H4 (cell line): ENCODE measurements at regions not wholly inside any gene's neighbourhood (a gene's known extent, or its start where the extent isn't known, plus 50 kb on each side); places are given as distances from the start of the nearest gene placed in this dataset.

ENCODE experiments used
- DNase-seq: peaks from one replicate; pipeline ENCODE4 v3.0.0-alpha.2; 2015; ENCODE audit warnings: low spot score

DNA sequence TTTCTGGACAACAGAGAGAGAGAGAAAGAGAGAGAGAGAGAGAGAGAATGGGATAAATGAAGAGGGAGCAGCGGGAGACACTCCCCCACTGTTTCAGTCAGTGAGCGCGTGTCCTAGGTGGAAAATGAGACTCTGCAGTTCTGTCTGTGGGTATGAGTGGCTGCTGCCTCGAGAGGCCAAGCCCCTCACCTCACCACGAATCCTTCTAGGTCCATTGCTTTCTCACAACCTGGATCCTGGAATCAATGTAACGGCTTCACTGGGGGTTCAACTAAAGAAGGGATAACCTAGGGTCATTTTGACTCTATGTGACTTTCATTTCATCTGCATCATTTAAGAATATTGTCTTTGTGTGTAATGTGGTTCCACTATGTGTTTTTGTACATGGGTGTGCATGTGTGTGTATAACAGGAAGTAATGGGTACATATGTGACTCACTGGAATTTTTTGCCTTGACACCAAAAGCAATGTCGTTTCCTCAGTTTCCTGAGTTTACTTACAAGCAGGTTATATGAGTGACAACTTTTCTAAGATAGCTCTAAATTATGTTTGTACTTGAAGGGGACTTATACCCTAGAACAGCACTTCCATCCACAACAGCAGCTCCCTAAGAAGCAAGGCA is 221.4 kb upstream of the TRIB2 start:
- no peak for DNase-seq

DNA sequence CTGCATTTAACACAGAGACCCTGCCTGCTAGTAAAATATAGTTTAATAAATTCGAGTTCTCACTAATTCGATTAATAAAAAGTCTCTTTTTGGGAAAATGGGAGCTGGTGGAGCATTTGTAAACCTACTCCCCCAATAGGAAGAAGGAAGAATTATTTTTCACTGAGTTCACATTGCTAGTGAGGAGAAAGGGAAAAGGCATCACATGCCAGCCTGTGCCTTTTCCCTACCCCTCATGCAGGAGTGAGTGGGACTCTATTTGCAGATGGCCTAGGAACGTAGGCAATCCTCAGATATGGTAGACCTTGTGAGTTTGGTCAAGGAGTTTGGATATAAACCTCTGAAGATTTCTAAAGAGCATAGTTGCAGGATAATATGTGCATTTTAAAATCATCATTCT is 218.4 kb upstream of the TRIB2 start:
- no peak for DNase-seq

DNA sequence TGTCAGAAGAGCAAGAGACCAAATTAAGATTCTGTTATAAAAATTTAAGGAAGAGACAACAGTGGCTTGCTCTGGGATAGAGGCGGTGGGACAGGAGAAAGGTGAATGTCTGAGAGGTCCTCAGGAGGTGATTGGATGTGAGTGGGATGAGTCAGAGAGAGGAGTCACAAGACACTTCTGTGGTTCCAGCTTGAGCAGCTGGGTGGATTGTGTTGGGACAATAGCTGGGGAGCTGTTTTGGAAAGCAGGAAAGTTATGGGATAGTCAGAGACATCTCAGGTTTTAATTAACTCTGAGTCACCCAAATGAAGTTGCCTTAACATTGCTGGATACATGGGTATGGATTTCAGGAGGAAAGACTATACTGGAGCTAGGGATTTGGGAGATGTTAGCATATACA is 218.0 kb upstream of the TRIB2 start:
- DNase-seq: peak; percentile 37

DNA sequence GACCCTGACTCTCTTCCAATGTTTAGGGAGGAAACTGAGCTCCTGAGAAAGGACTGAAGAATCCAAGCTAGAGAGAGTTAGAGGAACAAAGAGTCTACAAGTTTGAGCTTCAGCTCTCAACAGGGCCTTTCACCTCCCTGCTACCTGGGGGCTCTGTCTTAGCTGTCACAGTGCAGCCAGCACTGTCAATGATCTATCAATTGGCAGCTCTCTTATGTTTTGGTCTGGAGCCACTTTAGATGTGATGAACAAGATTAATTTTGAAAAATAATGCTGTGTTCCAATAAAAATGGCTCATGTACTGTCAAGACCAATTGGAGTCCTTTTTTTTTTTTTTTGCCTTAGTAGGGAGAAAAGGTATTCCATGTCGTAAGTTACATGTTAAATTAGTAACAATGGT is 215.8 kb upstream of the TRIB2 start:
- no peak for DNase-seq

DNA sequence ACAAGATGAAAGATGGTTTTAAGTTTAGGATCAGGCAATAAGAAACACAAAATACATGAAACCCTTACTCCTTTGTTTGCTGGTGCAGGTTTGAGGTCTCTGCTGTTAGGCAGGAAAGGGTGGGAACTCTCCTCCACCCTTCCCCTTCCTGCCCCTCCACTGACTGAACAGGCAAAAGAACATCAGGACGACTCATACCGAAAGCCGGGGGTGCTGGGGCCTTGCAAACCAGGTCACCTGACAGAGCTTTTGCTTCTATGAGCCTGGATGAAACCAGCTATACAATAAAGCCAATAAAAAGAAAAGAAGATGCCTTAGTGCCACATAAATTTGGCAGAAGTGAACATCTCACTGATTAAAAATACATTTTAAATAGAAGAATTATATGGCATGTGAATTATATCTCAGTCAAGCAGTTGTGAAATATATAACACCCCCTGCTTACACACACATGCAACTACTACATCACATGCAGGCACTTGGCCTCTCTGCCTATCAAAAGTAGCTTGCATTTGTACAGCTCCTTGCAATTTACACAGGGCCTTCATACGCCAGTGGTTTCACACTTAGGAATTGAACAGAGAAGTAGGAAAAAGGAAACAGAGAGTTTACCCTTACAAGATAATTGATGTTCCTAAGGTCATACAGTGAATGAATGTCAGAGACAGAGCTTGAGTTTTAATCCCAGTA is 215.1 kb upstream of the TRIB2 start:
- no peak for DNase-seq

DNA sequence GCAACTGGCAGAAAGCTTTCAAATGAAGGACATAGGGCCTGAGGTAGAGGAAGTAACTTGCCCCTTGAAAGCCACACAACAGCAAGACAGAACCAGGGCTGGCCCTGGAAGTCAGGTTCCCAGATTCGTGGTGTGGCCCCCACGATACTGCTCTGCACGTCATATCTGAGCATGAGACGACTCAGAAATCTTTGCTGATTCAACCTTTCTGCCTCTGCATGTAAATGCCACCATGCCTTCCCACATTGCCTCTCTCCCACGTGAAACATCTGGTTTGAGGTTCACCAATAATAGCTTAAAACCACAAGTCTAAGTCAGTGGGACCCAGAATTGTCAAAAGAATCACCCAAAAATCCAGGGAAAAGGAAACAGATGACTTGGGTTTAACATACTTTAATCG is 214.0 kb upstream of the TRIB2 start:
- DNase-seq: no peak

DNA sequence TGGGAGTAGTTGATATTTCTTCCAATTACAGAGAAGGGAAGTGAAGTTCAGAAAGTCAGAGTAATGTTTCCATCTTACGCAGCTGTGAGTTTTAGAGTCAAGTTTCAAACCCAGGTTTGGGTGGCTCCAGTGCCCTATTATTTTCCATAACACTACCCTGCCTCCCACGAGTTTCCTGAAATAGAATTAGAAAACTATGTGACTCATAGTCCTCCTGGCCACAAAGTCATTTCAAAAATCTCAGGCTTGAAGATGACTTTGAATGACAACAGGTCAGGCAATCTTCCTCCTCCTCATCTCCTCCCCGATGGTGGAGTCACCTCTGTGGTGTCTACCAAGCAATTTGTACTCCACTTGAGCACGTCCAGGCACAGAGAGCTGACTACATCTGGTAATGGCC is 212.3 kb upstream of the TRIB2 start:
- DNase-seq: peak; percentile 19

DNA sequence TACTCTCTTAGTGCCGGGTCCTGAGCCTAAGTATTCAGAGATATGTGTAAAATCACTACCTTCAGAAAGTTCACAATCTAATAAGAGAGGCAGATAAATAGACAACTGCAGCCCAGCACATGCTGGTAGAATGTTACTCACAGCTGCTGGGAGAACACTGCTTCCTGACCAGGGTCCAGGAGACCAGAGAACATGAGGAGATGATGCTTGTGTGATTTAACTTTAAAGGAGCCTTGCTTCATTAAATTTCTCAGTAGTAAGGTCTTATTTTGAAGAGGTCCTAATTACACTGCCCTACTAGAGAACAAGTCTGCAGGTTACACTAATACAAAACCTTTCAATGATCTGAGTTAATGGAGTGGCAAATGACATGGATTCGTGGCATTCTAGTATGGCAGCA is 209.9 kb upstream of the TRIB2 start:
- DNase-seq: no peak

DNA sequence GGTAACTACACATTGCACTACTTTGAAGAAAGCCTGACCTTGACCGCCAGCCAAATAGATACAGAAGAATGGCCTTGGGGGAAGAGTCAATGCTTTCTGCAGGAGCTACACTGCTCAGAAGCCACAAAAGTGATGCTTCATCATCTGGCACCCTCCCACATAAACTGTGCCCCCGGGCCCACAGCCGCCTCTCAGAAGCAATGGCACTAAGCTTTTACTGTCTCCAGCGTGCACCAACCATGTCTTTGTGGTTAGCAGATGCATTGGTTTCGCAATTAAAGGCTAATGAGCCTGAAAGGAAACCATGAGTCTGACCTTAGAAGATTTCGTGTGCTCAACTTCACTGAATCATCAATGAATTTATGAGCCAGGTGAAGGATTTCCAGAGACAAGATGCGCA is 209.4 kb upstream of the TRIB2 start:
- DNase-seq: peak; percentile 84

DNA sequence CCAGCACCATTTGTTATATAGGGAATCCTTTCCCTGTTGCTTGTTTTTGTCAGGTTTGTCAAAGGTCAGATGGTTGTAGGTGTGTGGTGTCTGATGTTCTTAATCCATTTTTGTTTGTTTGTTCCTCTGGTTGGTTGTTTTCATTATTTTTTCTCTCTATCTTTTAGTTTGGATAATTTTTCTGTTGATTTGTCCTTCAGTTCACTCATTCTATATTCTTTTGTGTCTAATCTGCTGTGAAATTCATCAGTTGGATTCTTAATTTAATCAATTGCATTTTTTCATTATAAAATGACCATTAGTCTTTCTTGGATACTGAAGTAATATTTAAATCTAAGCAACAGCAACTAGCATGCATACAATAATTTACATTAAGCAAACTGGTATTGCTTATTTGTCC is 206.7 kb upstream of the TRIB2 start:
- DNase-seq: no peak

DNA sequence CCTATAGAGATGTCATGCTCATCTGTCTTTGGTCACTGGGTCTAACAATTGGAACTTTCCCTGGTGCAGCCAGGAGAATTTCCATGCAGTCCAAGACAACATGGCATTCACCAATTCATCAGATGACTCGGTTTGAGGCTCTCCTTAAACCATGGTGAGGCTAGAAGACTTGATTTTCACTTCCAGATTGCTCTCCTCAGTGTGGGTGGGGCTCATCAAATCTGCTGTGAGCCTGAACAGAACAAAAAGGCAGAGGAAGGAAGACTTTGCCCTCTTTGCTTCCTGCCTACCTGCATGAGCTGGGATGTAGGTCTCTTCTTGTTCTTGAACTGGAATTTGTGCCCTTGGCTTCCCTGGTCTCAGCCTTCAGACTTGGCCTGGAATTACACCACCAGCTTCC is 203.4 kb upstream of the TRIB2 start:
- DNase-seq: no peak

DNA sequence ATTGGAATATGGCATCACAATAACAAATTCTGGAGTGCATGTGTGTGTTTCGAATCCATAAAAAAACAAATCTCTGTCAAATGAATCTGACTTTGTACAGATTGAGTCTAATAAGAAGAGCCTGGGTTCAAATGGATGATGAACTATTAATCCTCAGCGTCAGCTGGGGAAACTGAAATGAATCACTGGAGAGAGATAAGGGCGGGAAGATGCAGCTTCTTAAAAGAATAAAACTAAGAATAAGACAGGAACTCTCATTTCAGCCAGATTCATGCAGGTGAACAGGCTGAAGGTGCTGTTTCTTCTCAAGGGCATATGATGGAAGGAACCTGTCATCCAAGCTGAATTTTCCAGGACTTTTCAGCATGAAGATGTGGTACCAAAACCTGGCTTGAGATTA is 202.6 kb upstream of the TRIB2 start:
- DNase-seq: no peak

DNA sequence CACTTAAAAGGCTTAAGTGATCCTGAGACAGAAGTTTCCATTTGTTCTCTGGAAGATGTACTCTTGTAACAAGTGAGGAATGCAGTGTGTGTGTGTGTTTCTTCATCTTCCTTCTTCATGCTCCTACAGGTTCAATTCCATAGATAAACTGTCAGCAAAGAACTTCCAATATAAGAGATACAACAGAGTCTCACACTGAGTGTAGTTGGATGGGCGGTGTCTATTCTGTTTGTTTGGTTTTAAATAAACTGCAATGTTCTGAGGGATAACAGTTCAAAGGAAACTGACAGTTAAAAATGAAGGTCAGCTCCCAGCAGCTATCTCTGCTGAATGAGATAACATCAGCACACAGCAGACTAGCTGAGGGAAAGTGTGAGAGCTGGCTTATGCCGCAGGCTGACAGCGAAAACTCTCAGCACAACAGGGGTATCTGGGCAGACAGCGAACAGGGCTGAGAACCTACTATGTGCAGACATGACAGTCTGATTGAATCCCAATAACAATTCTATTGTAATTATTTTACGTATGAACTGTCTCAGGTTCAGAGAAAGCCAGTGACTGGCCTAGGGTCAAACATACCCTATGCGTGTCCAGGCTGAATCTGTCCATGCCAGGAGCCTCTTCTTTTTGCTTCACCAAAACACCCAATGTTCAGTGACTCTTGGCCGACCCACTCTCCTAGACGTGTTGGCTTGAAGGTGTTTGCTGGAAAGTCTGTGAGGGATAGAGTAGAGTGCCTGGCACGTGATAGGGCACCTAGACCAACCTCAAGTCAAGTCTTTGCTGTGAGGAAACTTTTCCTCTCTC is 201.9 kb upstream of the TRIB2 start:
- DNase-seq: no peak

DNA sequence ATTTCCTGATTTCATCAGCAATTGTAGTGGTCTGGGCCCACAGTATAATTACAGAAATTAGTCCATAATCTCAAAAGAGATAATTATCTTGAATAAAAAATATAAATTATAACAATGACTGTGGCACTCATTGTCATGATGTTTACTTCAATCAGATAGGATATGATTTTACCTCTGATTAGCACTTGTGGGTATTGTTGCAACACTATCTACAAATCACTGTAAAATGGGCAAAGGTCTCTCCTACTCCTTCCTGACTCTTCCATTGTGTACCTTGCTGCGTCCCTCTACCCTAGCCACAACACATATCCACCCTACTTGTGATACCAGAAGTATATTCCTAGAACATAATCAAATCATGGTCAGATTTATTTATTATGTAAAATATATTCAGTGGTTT is 200.9 kb upstream of the TRIB2 start:
- no peak for DNase-seq

DNA sequence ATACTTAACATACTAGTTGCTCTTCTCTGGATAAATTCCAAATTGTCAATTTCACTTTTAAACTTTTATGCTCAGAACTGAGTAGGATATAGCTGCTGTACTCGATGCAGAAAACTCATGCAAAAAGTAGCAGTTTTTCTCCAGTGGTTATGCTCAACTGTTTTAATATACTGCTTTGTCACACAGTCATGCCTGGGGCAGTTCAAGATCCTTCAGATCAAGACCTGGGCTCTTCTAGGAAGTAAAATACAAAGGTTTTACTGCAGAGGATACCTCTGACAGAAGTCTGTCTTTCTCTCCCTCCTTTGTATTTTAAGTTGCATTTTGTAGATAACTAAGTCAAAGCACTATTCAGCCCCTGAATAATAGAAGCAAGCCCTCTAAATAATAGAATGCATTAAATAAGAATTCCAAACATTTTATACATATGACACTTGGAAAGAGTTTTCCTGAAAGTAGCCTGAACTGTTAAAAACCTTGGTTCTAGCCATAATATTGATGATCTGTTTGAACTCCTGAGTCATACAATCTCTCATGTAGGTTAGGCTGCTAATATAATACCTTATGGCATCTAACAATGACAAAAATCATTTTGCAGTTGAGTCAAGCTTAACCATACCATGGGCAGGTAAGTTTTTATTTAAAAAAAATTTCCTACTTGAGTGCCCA is 183.3 kb upstream of the TRIB2 start:
- no peak for DNase-seq

DNA sequence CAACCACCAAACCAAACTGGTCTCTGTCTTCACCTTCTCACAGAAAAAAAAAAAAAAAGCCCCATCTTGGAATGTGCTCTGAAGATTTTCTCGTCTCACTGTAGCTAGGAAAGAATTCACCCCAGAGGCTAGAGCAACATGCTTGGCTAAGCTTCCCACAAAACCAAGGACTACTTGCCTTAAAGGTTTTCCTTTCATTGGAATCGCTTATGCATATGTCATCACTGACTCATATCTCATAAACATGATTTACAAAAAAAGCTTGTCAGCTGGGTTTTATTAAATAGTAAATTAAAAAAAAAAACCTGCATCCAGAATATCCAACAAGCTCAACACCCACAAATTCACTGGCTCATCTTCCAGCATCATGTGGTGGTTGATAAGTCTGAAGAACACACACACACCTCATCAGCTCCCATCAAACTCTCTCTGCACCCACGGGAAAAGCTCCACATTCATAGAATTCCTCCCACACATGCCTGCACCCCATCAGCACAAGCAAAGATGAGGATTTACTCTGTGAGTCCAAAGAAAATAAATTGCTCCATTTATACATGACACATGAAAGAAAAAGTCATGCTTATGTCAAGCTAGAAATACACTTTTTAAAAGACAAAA is 182.0 kb upstream of the TRIB2 start:
- DNase-seq: peak; percentile 45

DNA sequence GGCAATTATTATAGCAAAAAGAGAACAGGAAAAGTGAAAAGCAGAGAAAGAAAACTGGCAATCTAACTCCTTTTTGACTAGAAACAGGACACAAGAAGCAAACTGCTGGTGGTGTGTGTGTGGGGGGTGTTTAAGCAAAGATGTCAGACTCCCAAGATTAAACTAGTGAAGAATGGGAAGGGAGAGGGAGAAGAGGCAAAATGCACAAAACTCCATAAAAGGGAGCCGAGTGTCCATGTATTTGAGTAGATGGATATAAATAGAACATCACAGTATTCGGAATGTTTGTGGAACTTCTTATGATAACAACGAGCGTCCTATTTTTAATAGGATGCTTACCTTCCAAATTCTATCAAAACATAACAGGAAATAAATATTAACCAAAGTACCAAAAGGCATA is 179.8 kb upstream of the TRIB2 start:
- DNase-seq: no peak

DNA sequence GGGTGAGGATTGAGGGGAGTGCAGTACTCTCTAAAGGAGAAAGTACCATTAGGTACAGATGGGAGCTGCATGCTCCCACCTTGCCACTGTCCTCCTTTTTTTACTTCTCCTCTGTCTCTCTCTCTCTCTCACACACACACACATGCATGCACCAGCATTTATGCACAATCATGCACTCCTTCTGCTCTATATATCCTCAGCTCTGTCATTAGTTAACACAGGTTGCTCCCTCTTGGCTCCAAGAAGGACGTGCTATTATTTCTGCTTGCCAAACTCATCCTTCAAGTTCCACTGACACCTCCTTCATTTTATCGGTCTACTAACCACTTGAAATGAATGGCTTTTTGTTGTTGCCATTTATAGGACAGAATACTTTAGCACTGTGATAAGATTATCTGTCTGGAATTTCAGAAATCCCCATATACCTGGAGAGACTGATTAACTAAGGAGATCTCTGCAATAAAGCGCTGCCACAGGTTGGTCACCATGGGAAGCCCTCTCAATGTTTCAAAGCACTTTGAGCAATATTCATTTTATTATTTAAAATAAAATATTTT is 178.5 kb upstream of the TRIB2 start:
- no peak for DNase-seq

DNA sequence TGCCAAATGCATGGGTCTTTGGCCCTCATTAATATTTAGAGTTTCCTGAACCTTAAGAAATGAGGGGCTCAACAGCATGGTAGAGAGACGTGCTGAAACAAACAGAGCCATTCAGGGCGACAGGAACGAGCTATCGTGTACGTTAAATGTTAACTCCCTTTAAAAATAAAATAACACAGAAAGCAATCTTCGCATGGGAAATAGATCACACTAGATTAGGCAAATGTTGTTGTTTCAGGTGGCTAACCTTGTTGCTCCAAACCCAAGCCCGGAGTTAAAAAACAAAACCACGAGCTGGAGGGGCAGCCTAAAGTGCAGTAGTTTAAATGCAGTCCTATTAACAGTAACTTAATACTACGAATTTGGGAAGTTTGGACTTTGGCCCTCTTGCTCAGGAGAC is 177.4 kb upstream of the TRIB2 start:
- DNase-seq: no peak

DNA sequence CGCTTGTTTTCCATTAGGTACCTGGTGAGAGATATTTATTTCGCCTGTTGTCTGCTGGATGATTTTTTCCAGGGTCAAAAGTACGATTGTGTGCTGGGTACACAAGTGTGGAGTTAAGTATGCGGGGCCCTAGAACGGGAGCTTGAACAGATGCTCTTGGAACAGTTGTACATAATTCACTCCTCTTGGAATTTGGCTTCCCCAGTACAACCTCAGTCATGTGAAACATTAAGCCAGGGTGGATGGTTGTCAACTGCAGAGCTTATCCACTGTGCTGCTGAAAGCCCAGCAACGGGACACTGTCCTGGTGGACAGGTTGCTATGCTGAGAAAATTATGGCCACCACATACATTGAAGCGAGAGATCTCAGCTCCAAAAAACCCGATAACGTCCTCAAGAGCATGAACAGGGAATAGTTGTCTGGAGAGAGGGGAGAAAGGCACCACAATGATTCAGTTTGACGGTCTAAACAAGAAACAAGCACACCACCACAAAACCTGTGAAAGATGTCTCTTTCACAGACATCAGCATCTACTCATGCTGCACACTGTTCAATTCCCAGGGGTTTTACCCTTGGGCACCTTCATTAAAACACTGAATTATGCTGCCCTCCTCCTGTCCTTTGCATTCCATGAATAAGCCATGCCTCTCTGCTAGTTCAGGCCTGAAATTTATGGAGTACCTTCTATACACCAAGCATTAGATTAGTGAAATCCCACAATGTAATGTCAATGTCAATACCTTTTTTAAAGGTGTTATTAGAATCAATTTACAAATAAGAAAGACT is 176.8 kb upstream of the TRIB2 start:
- DNase-seq: no peak
